ENCODE measurements at regions not wholly inside any gene's neighbourhood (a gene's known extent, or its start where the extent isn't known, plus 50 kb on each side); places are given as distances from the start of the nearest gene placed in this dataset.

- H3K4me3 ChIP-seq (ENCODE audit: low read length), result no peak overlapping the region
- TF ChIP-seq, protein P1, sequence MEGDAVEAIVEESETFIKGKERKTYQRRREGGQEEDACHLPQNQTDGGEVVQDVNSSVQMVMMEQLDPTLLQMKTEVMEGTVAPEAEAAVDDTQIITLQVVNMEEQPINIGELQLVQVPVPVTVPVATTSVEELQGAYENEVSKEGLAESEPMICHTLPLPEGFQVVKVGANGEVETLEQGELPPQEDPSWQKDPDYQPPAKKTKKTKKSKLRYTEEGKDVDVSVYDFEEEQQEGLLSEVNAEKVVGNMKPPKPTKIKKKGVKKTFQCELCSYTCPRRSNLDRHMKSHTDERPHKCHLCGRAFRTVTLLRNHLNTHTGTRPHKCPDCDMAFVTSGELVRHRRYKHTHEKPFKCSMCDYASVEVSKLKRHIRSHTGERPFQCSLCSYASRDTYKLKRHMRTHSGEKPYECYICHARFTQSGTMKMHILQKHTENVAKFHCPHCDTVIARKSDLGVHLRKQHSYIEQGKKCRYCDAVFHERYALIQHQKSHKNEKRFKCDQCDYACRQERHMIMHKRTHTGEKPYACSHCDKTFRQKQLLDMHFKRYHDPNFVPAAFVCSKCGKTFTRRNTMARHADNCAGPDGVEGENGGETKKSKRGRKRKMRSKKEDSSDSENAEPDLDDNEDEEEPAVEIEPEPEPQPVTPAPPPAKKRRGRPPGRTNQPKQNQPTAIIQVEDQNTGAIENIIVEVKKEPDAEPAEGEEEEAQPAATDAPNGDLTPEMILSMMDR (IDR thresholded peaks at IDR 0.05; ENCODE audit: insufficient read depth, low read depth, low read length, missing control alignments), result no peak
- no peak for DNase-seq (ENCODE audit: low read depth)
Measured at GRCh38 chr7:153939177-153939576, 113.0 kb upstream of the DPP6 start.

GRCh38 chr7:153939654-153940053 lies 112.5 kb upstream of the DPP6 start:
- TF ChIP-seq, protein P1 (IDR thresholded peaks at IDR 0.05; ENCODE audit: insufficient read depth, low read depth, low read length, missing control alignments), result no peak
- DNase-seq (ENCODE audit: low read depth), result no peak
- H3K4me3 ChIP-seq (ENCODE audit: low read length), result no peak overlapping the region

DNA sequence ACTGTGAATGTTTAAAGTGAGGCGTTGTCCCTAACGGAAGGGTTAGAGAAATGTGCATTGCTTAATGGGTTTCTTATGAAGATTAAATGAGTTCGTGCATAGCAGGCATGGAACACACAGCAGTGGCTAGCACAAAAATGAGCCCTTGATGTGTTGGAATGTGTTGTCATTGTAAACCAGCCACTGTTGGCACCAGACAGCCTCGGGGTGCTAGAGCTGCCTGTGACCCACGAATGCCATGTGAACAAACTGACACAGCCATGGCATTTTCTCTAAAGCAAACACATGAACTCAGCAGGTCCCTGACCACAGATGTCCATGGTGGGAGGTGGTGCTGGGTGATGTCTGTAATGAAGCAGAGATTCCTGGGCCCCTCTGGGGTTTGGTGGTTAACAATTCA lies 111.1 kb upstream of the DPP6 start:
- DNase-seq (ENCODE audit: low read depth), result no peak
- TF ChIP-seq, protein P1 (IDR thresholded peaks at IDR 0.05; ENCODE audit: insufficient read depth, low read depth, low read length, missing control alignments), result no peak
- no peak overlapping the region for H3K4me3 ChIP-seq (ENCODE audit: low read length)

DNA sequence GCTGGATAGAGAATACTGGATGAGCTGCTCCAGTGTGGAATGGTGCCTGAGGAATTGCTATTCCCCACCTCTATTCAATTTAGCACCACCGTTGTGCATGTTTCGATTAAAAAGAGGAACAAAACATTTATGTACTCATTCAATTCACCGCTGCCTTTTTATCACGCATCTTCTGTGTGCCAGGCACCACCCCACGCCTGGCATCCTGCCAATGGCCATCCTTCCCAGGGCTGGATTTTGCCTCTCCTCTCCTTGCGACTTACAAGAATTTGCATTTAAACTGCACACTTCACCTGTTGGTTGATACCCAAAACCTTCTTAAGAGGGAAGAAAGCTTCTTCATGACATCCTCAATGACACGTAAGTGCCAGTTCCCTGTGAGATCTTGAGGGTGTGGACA lies 110.2 kb upstream of the DPP6 start:
- DNase-seq (ENCODE audit: low read depth), result no peak
- TF ChIP-seq, protein P1 (IDR thresholded peaks at IDR 0.05; ENCODE audit: insufficient read depth, low read depth, low read length, missing control alignments), result no peak
- no peak overlapping the region for H3K4me3 ChIP-seq (ENCODE audit: low read length)

DNA sequence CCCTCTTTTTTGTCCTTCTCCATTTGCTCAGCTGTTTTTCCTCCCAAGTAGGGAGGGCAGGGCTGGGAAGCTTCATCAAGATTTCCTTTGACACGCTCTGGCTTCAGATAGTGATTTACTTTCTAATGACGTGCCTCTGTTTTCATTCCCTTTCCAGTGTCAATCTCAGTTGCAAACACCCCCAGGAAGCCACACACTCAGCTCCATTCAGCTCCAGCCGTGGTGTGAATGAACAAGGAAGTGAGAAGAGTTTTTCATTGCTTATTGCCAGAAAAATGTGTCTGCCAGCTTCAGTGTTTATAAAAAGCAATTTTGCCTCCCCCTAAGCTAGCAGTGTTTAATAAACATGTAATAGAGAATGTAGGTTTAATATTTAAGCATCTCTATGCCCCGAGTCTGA lies 108.7 kb upstream of the DPP6 start:
- H3K4me3 ChIP-seq (ENCODE audit: low read length), result no peak overlapping the region
- TF ChIP-seq, protein P1 (IDR thresholded peaks at IDR 0.05; ENCODE audit: insufficient read depth, low read depth, low read length, missing control alignments), result no peak
- no peak for DNase-seq (ENCODE audit: low read depth)

- H3K4me3 ChIP-seq (ENCODE audit: low read length), result no peak overlapping the region
- DNase-seq (ENCODE audit: low read depth), result no peak
- TF ChIP-seq, protein P1 (IDR thresholded peaks at IDR 0.05; ENCODE audit: insufficient read depth, low read depth, low read length, missing control alignments), result no peak
Measured at GRCh38 chr7:153943861-153944260, 108.3 kb upstream of the DPP6 start.

DNA sequence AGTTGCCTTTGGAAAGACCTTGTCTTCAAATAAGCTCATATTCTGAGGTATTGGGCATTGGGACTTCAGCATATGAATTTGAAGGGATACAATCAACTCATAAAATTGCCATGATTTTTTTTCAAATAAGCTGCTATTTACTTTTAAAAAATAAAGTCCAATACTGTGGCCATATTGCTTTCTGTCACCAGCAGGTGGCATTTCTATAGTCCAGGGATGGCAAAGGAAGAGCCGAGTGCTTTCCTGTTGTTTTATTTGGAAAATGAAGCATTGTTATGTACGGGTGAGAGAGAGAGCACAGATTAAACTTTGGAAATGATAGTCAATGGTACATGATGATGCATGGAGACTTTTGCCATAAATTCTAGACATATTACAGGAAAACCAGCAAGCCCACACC lies 104.1 kb upstream of the DPP6 start:
- no peak overlapping the region for H3K4me3 ChIP-seq (ENCODE audit: low read length)
- TF ChIP-seq, protein P1 (IDR thresholded peaks at IDR 0.05; ENCODE audit: insufficient read depth, low read depth, low read length, missing control alignments), result no peak
- no peak for DNase-seq (ENCODE audit: low read depth)

All from epithelial cell of esophagus (primary cell).